Body of pancreas (tissue), 4 donors: ENCODE measurements at regions not wholly inside any gene's neighbourhood (a gene's known extent, or its start where the extent isn't known, plus 50 kb on each side); places are given as distances from the start of the nearest gene placed in this dataset.

ENCODE experiments used
- POLR2A ChIP-seq, 3 donors: fragments of 450-650 bp; IDR thresholded peaks; one replicate each; pipeline ENCODE4 v1.6.1; 2016; ENCODE audit warnings: antibody characterized with exemption in 3 of 3, mild to moderate bottlenecking in 2 of 3
- TF ChIP-seq, protein P1 (sequence below), 7 experiments: fragments of 450-650 bp in 4 of 7; fragments of 200-600 bp in 3 of 7; sonication (generic) in 3 of 7; IDR thresholded peaks; one replicate each; pipeline ENCODE4 v1.5.1; 2016 to 2019; ENCODE audit warnings: antibody characterized with exemption in 7 of 7

DNA sequence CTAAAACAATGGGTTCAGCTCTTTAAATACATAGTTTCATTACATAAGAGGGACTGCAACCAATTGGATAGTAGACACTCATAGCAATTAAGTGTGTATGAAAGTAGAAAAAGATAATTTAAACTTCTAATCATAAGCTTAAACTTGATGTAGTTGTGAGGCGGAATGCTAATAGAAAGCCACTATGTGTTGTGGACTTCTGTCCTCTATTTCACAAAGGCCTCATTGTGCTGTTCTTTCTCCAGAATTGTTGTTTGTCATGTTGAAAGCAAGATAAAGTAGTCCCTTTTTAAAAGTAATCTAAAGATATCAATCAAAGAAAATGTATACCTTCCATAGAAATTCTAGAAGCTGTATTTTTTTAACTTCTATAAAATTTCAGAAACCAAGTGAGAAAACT, 329.4 kb downstream of the KLHL4 start:
- TF ChIP-seq, protein P1, sequence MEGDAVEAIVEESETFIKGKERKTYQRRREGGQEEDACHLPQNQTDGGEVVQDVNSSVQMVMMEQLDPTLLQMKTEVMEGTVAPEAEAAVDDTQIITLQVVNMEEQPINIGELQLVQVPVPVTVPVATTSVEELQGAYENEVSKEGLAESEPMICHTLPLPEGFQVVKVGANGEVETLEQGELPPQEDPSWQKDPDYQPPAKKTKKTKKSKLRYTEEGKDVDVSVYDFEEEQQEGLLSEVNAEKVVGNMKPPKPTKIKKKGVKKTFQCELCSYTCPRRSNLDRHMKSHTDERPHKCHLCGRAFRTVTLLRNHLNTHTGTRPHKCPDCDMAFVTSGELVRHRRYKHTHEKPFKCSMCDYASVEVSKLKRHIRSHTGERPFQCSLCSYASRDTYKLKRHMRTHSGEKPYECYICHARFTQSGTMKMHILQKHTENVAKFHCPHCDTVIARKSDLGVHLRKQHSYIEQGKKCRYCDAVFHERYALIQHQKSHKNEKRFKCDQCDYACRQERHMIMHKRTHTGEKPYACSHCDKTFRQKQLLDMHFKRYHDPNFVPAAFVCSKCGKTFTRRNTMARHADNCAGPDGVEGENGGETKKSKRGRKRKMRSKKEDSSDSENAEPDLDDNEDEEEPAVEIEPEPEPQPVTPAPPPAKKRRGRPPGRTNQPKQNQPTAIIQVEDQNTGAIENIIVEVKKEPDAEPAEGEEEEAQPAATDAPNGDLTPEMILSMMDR (IDR thresholded peaks at IDR 0.05), result no peak
- no peak for TF ChIP-seq POLR2A (IDR thresholded peaks at IDR 0.05)
